GM12874 (cell line): ENCODE measurements at regions not wholly inside any gene's neighbourhood (a gene's known extent, or its start where the extent isn't known, plus 50 kb on each side); places are given as distances from the start of the nearest gene placed in this dataset.

Source experiments
- TF ChIP-seq, protein P1 (sequence below): IDR thresholded peaks from 2 replicates; pipeline ENCODE4 v1.5.1; 2011; ENCODE audit warnings: low read depth, mild to moderate bottlenecking, control low read depth, low read length, moderate library complexity; ENCODE audit not compliant: insufficient read depth

DNA sequence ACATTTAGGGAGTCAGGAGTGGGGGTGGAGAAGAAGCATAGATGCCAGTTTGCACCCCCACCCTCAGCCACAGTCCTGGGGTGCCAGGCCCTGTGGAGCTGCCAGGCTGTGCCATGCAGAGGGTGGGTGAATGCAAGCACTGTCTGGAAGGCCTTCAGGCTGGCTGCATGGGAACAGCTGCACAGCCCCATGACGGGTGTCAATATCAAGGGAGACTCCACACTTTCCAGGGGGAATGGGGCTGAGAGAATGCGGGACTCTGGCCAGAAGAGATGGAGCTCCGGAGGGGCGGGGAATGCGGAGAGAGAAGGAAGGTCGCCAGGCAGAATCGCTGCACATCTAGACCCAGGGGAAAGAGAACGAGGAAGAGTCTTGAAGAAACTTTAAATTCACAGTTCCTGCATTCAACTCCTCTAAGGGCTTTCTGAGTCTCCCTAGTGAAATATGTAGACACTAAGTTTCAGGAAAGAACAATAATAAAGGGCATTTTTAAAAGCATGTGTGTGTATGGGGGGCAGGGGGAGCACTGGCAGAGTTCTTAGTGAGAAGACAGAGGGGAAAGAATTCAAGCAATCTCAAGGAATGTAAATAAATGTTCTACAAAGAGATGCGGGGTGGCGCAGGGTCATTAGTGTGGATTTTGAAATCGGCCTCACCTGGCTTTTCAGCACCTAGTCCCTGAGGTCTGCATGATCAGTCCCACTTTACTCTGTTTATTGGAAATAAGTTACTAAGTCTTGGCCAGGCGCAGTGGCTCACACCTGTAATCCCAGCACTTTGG lies 59.1 kb downstream of the BOD1 start:
- TF ChIP-seq, protein P1, sequence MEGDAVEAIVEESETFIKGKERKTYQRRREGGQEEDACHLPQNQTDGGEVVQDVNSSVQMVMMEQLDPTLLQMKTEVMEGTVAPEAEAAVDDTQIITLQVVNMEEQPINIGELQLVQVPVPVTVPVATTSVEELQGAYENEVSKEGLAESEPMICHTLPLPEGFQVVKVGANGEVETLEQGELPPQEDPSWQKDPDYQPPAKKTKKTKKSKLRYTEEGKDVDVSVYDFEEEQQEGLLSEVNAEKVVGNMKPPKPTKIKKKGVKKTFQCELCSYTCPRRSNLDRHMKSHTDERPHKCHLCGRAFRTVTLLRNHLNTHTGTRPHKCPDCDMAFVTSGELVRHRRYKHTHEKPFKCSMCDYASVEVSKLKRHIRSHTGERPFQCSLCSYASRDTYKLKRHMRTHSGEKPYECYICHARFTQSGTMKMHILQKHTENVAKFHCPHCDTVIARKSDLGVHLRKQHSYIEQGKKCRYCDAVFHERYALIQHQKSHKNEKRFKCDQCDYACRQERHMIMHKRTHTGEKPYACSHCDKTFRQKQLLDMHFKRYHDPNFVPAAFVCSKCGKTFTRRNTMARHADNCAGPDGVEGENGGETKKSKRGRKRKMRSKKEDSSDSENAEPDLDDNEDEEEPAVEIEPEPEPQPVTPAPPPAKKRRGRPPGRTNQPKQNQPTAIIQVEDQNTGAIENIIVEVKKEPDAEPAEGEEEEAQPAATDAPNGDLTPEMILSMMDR: no peak

GRCh38 chr5:173556142-173557028 lies 60.1 kb downstream of the BOD1 start:
- TF ChIP-seq, protein P1: no peak

- TF ChIP-seq, protein P1: no peak
Observed at GRCh38 chr5:173554989-173555705, 61.3 kb downstream of the BOD1 start.

GRCh38 chr5:173554038-173554955 lies 62.2 kb downstream of the BOD1 start:
- TF ChIP-seq, protein P1: no peak

- TF ChIP-seq, protein P1: no peak
Observed at GRCh38 chr5:173550641-173551040, 65.8 kb downstream of the BOD1 start.

- TF ChIP-seq, protein P1: no peak
Observed at GRCh38 chr5:173549644-173550043, 66.8 kb downstream of the BOD1 start.
